Kasumi-1 (cell line): ENCODE measurements at regions not wholly inside any gene's neighbourhood (a gene's known extent, or its start where the extent isn't known, plus 50 kb on each side); places are given as distances from the start of the nearest gene placed in this dataset.
A peak's percentile ranks its signal among the peaks of the same experiment; 100 is the strongest.
"Not testable (repeated sequence)": the region's sequence is repeated elsewhere in the genome, so short reads cannot be mapped to it uniquely, and the experiment has no call there.

Experiments used
- DNase-seq, 2 experiments: peaks; one replicate each; lab custom pipeline; 2025; lab: John Stamatoyannopoulos, UW

GRCh38 chr4:106524772-106525171 lies 156.2 kb upstream of the GIMD1 start:
- not testable (repeated sequence) for DNase-seq

- DNase-seq = peak; percentile 40 to 49
These were observed 154.3 kb upstream of the GIMD1 start for GRCh38 chr4:106522839-106523238.

GRCh38 chr4:106512706-106513105 lies 144.1 kb upstream of the GIMD1 start:
- DNase-seq = no peak

GRCh38 chr4:106507440-106507839 lies 138.9 kb upstream of the GIMD1 start:
- DNase-seq = no peak

GRCh38 chr4:106503116-106504050 lies 134.8 kb upstream of the GIMD1 start:
- DNase-seq = no peak

GRCh38 chr4:106502106-106502699 lies 133.6 kb upstream of the GIMD1 start:
- no peak for DNase-seq

GRCh38 chr4:106497271-106497670 lies 128.7 kb upstream of the GIMD1 start:
- no peak for DNase-seq

GRCh38 chr4:106496061-106496460 lies 127.5 kb upstream of the GIMD1 start:
- DNase-seq = no peak

GRCh38 chr4:106495476-106495875 lies 126.9 kb upstream of the GIMD1 start:
- DNase-seq = no peak

- no peak for DNase-seq
These were observed 125.5 kb upstream of the GIMD1 start for GRCh38 chr4:106494066-106494465.

- no peak for DNase-seq
These were observed 124.5 kb upstream of the GIMD1 start for GRCh38 chr4:106493086-106493485.

- DNase-seq = no peak
These were observed 118.0 kb upstream of the GIMD1 start for GRCh38 chr4:106486533-106486932.

- DNase-seq = no peak
These were observed 113.2 kb upstream of the GIMD1 start for GRCh38 chr4:106481801-106482200.

GRCh38 chr4:106478152-106478551 lies 109.6 kb upstream of the GIMD1 start:
- no peak for DNase-seq

- no peak for DNase-seq
These were observed 108.2 kb upstream of the GIMD1 start for GRCh38 chr4:106476741-106477140.

GRCh38 chr4:106473515-106473914 lies 104.9 kb upstream of the GIMD1 start:
- no peak for DNase-seq

GRCh38 chr4:106471151-106471550 lies 102.6 kb upstream of the GIMD1 start:
- no peak for DNase-seq

GRCh38 chr4:106463622-106464021 lies 95.0 kb upstream of the GIMD1 start:
- no peak for DNase-seq

GRCh38 chr4:106454581-106454980 lies 86.0 kb upstream of the GIMD1 start:
- DNase-seq = no peak

- DNase-seq = no peak
These were observed 85.4 kb upstream of the GIMD1 start for GRCh38 chr4:106454021-106454420.

- no peak for DNase-seq
These were observed 82.5 kb upstream of the GIMD1 start for GRCh38 chr4:106451091-106451490.

GRCh38 chr4:106450249-106450648 lies 81.7 kb upstream of the GIMD1 start:
- DNase-seq = no peak

GRCh38 chr4:106444557-106444956 lies 76.0 kb upstream of the GIMD1 start:
- no peak for DNase-seq
